ENCODE measurements at regions not wholly inside any gene's neighbourhood (a gene's known extent, or its start where the extent isn't known, plus 50 kb on each side); places are given as distances from the start of the nearest gene placed in this dataset.

DNA sequence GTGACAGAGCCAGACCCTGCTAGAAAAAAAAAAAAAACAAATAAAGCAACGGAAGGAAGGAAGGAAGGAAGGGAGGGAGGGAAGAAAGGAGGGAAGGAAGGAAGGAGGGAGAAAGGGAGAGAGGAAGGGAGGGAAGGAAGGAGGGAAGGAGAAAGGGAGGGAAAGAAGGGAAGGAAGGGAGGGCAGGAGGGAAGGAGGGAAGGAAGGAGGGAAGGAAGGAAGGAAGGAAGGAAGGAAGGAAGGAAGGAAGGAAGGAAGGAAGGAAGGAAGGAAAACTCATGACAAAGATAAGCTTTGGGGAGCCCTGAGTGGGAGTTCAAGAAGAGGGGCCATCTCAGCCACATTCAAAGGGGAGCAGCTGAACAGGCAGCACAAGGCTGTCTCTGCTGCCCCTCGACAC, 124.7 kb upstream of the MGMT start:
- TF ChIP-seq, protein P1, sequence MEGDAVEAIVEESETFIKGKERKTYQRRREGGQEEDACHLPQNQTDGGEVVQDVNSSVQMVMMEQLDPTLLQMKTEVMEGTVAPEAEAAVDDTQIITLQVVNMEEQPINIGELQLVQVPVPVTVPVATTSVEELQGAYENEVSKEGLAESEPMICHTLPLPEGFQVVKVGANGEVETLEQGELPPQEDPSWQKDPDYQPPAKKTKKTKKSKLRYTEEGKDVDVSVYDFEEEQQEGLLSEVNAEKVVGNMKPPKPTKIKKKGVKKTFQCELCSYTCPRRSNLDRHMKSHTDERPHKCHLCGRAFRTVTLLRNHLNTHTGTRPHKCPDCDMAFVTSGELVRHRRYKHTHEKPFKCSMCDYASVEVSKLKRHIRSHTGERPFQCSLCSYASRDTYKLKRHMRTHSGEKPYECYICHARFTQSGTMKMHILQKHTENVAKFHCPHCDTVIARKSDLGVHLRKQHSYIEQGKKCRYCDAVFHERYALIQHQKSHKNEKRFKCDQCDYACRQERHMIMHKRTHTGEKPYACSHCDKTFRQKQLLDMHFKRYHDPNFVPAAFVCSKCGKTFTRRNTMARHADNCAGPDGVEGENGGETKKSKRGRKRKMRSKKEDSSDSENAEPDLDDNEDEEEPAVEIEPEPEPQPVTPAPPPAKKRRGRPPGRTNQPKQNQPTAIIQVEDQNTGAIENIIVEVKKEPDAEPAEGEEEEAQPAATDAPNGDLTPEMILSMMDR (IDR thresholded peaks at IDR 0.05) = no peak
- no peak for TF ChIP-seq EP300 (IDR thresholded peaks at IDR 0.05)
- no peak for TF ChIP-seq POLR2A (IDR thresholded peaks at IDR 0.05)

Data from ovary (tissue), 3 donors.